ENCODE measurements at regions not wholly inside any gene's neighbourhood (a gene's known extent, or its start where the extent isn't known, plus 50 kb on each side); places are given as distances from the start of the nearest gene placed in this dataset.
"Not testable (repeated sequence)": the region's sequence is repeated elsewhere in the genome, so short reads cannot be mapped to it uniquely, and the experiment has no call there.

DNA sequence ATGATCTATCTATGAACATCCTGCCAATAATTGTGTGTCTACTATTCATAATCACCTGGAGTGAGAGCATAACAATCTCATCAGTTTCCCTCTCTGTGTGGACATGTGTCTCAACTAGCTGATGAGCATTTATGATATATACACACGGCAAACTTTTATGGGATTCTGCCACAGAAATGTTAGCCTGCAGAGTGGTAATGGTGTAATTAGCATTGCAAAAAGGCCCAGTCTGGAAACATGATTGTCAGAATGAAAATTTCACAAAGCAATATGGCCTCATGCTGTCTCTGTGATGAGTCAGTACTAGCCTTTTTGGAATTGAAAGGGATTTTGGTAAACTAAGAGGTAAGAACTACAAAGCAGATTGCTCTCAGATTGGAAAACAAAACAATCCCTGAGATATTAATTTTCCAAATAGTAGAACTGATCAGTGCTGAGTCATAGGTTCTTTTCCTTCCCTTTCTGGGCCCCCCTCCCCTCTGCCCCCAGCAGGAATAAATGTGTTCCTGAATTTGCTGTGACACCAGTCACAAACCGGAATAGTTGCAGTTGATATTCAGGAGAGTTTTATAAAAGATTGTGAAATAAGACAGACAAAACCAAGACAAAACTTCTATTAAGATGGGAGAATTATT lies 189.2 kb downstream of the OSR1 start:
- 81% methylated on average over 2 of the region's 2 CpGs for WGBS
- Histone ChIP-seq H3K27ac (ENCODE audit: low read depth, low read length) (peak overlapping the region; percentile 44; the same call in 1 of the 2 replicates), H3K27me3 (ENCODE audit: insufficient read depth, low read length) (no peaks in the 10 kb centered on the region), H3K9ac (ENCODE audit: low read depth, low read length) (no peak overlapping the region), H3K4me1 (ENCODE audit: insufficient read depth, low read length) (0 out of 2 replicates have a peak, but pooled peaks cover 4% of the 10 kb centered on the region), H3K9me3 (ENCODE audit: insufficient read depth, low read depth, low read length) (peaks cover 4% of the 10 kb centered on the region; the same call in 1 of the 2 replicates), H3K4me3 (ENCODE audit: low read length) (no peak overlapping the region), H3K36me3 (ENCODE audit: insufficient read depth, low read length) (no peaks in the 10 kb centered on the region)

DNA sequence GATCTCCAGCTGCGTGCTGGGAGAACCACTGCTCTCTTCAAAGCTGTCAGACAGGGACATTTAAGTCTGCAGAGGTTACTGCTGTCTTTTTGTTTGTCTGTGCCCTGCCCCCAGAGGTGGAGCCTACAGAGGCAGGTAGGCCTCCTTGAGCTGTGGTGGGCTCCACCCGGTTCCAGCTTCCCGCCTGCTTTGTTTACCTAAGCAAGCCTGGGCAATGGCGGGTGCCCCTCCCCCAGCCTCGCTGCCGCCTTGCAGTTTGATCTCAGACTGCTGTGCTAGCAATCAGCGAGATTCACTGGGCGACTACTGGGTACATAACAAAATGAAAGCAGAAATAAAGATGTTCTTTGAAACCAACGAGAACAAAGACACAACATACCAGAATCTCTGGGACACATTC lies 194.3 kb downstream of the OSR1 start:
- not testable (repeated sequence) for H3K9me3 ChIP-seq (ENCODE audit: insufficient read depth, low read depth, low read length); H3K4me3 ChIP-seq (ENCODE audit: low read length); H3K9ac ChIP-seq (ENCODE audit: low read depth, low read length); H3K27me3 ChIP-seq (ENCODE audit: insufficient read depth, low read length); H3K36me3 ChIP-seq (ENCODE audit: insufficient read depth, low read length); H3K4me1 ChIP-seq (ENCODE audit: insufficient read depth, low read length); H3K27ac ChIP-seq (ENCODE audit: low read depth, low read length)
- WGBS = 49% methylated on average over 8 of the region's 9 CpGs

DNA sequence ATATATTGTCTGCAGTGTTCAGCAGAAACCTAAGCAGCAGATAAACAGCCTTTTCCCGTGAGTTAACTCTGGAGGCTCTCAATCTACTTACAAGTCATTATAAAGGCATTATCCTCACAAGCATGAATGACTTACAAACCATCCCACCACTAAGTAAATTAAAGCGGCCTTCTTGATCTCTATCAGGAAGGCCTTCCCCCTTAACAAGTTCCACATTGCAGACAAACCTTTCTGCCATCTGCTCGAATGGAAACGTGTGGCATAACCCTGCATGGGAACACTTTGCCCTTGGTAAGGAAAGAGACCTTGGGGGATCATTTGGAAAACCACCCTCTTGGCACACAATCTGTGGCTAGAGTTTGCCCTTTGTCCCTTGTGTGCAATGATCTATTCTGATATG lies 199.5 kb downstream of the OSR1 start:
- Histone ChIP-seq H3K36me3 (ENCODE audit: insufficient read depth, low read length) (no peaks in the 10 kb centered on the region), H3K4me1 (ENCODE audit: insufficient read depth, low read length) (no peaks in the 10 kb centered on the region), H3K27me3 (ENCODE audit: insufficient read depth, low read length) (no peaks in the 10 kb centered on the region), H3K9me3 (ENCODE audit: insufficient read depth, low read depth, low read length) (no peaks in the 10 kb centered on the region; the same call in 1 of the 2 replicates), H3K9ac (ENCODE audit: low read depth, low read length) (no peak overlapping the region), H3K4me3 (ENCODE audit: low read length) (no peak overlapping the region), H3K27ac (ENCODE audit: low read depth, low read length) (no peak overlapping the region)
- WGBS = 90% methylated on average over 4 of the region's 4 CpGs

DNA sequence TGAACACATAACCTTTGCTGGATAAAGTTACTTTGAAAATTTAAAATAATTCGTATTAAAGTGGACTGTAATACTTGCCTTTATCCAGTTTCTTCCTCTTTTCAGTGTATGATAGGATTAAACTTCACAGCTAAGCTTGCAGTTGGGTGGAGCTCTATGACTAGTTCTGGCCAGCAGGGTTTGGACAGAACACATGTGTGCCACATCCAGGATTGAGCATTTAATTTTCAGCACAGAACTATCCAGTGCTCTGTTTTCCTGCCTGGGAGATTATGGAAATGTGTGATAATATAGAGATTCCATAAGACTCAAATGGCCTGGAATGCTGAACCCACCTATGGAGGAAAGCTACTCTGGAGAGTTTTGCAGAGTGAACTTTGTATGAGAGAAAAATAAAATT lies 200.2 kb downstream of the OSR1 start:
- H3K27ac ChIP-seq (ENCODE audit: low read depth, low read length) = no peak overlapping the region
- H3K36me3 ChIP-seq (ENCODE audit: insufficient read depth, low read length) = no peaks in the 10 kb centered on the region
- no peaks in the 10 kb centered on the region; the same call in 1 of the 2 replicates for H3K9me3 ChIP-seq (ENCODE audit: insufficient read depth, low read depth, low read length)
- no peak overlapping the region for H3K9ac ChIP-seq (ENCODE audit: low read depth, low read length)
- H3K27me3 ChIP-seq (ENCODE audit: insufficient read depth, low read length) = no peaks in the 10 kb centered on the region
- H3K4me3 ChIP-seq (ENCODE audit: low read length) = no peak overlapping the region
- 80% methylated on average over 1 of the region's 1 CpG for WGBS
- H3K4me1 ChIP-seq (ENCODE audit: insufficient read depth, low read length) = no peaks in the 10 kb centered on the region

DNA sequence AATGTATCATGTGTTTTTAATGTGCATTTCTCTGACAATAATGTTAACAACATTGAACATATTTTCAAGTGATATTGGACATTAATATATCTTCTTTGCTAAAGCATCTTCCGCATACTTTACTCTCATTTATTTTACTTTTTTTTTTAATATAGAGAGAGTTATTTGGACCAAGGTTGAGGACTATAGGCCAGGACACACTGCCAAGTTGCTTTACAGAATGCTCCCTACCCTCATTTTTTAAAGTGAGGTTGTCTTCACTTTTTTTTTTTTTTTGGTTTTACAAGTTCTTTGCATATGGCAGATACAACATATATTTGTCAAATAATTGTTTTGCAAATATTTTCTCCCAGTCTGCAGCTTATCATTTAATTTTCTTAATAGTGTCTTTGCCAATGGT lies 201.8 kb downstream of the OSR1 start:
- Histone ChIP-seq H3K27ac (ENCODE audit: low read depth, low read length) (no peak overlapping the region), H3K27me3 (ENCODE audit: insufficient read depth, low read length) (no peaks in the 10 kb centered on the region), H3K9ac (ENCODE audit: low read depth, low read length) (no peak overlapping the region), H3K4me1 (ENCODE audit: insufficient read depth, low read length) (no peaks in the 10 kb centered on the region), H3K36me3 (ENCODE audit: insufficient read depth, low read length) (no peaks in the 10 kb centered on the region), H3K9me3 (ENCODE audit: insufficient read depth, low read depth, low read length) (peaks cover 3% of the 10 kb centered on the region; the same call in 1 of the 2 replicates), H3K4me3 (ENCODE audit: low read length) (no peak overlapping the region)
- WGBS = no CpG with 5 or more reads among the region's 1 CpG

DNA sequence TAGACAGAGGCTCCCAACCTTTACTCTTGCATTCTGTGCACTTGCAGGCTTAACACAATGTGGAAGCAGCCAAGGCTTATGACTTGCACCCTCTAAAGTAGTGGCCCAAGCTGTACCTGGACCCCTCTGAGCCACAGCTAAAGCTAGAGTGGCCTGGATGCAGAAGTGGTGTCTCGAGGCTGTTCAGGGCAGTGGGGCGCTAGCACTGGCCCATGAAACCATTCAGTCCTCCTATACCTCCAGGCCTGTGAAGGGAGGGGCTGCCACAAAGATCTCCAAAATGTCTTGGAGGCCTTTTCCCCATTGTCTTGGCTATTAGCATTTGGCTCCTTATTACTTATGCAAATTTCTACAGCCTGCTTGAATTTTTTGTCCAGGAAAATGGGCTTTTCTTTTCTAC lies 207.7 kb downstream of the OSR1 start:
- H3K27me3 ChIP-seq (ENCODE audit: insufficient read depth, low read length) = no peaks in the 10 kb centered on the region
- no peak overlapping the region for H3K4me3 ChIP-seq (ENCODE audit: low read length)
- H3K4me1 ChIP-seq (ENCODE audit: insufficient read depth, low read length) = no peaks in the 10 kb centered on the region
- H3K9me3 ChIP-seq (ENCODE audit: insufficient read depth, low read depth, low read length) = peaks cover 22% of the 10 kb centered on the region
- 94% methylated on average over 2 of the region's 2 CpGs for WGBS
- H3K36me3 ChIP-seq (ENCODE audit: insufficient read depth, low read length) = no peaks in the 10 kb centered on the region
- no peak overlapping the region for H3K9ac ChIP-seq (ENCODE audit: low read depth, low read length)
- H3K27ac ChIP-seq (ENCODE audit: low read depth, low read length) = no peak overlapping the region

DNA sequence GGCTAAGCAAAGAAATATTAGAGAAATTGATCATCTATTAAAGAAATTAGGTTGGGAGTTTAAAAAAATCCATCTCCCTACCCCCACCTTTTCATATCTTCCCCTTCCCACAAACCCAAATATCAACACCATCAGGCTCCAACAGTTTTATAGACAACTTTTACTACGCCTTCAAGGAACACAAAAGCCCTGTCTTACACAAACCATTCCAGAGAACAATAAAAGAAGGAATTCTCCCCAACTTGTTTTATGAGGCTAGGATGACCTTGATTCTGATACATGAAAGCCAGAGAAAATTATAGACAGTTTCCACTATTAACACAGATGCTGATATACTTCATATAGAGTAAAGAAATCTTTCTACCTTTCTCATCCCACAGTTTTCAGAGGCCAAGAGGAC lies 211.6 kb downstream of the OSR1 start:
- Histone ChIP-seq H3K4me1 (ENCODE audit: insufficient read depth, low read length) (no peaks in the 10 kb centered on the region), H3K9ac (ENCODE audit: low read depth, low read length) (no peak overlapping the region), H3K27me3 (ENCODE audit: insufficient read depth, low read length) (no peaks in the 10 kb centered on the region), H3K36me3 (ENCODE audit: insufficient read depth, low read length) (no peaks in the 10 kb centered on the region), H3K9me3 (ENCODE audit: insufficient read depth, low read depth, low read length) (peaks cover 20% of the 10 kb centered on the region), H3K27ac (ENCODE audit: low read depth, low read length) (no peak overlapping the region), H3K4me3 (ENCODE audit: low read length) (no peak overlapping the region)
- WGBS = 92% methylated on average over 1 of the region's 1 CpG

DNA sequence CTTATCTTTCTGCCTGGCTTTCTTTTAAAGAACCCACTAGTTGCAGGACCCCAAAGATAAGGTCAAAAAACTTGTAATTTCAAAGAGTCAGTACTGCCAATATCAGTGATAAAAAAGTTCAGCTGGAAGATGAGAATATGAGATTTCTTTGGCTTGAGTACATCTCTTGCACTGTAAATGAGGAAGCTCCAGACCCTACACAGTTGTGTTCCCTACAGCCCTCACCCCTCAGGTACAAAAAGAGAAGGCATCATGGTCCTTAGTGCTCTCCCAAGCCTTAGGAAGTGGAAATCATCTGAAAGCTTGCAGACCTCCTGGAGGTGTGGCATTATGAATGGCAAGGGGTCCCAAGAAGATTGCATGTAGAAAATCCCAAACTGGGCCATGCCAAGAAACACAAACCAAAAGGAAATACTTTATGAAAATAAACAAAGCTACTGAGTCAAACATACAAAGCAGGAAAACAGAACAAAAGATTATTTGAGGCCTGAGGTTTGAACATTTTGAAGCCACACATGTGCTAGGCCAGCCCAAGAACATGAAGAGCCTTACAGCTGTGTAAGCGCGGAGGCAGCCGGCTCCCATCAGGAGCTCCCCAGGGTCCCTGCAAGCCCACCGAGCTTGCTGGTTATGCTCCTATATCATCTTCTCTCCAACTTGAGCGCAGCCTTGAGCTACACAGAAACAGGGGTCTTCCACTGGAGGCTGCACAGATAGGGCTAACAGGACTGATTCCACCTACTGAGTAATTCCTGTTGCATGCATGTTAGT lies 217.0 kb downstream of the OSR1 start:
- Histone ChIP-seq H3K4me3 (ENCODE audit: low read length) (no peak overlapping the region), H3K9me3 (ENCODE audit: insufficient read depth, low read depth, low read length) (no peaks in the 10 kb centered on the region), H3K27me3 (ENCODE audit: insufficient read depth, low read length) (no peaks in the 10 kb centered on the region), H3K4me1 (ENCODE audit: insufficient read depth, low read length) (peaks cover 8% of the 10 kb centered on the region), H3K27ac (ENCODE audit: low read depth, low read length) (no peak overlapping the region), H3K9ac (ENCODE audit: low read depth, low read length) (no peak overlapping the region), H3K36me3 (ENCODE audit: insufficient read depth, low read length) (no peaks in the 10 kb centered on the region)
- WGBS = 94% methylated on average over 5 of the region's 5 CpGs

DNA sequence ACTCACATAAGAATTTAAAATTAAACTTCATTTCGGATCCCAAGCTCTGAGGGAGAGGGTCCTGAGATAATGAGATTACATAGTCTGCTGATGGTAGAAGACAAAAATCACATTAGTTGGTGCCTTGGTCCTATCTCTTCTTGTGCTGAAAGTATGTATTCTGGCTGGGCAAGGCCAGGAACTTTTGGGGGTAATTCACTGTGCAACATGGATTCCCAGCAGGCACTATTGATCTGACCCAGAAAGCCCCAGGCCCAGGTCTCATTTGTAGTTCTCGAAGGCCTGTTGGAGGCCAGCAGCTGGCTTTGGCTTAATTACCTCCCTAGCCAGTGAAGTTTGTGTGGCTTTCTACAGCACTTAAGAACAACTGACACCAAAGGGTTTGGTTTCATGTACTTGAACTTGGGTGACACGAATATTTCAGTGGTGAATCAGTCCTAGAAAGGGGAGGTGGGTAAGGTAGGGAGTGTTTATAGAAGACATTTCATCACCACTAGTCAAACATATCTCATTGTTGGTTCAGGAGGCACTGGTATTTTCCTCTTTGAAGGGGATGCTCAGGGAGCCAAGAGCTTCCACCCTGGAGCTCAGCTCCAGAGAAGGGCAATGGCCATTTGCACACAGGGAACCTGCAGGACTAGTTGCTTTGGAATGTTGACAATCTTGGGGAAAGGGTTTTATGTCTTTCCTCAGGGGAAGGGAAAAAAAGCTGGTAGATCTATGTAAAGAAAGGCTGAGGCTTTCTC lies 217.8 kb downstream of the OSR1 start:
- H3K9me3 ChIP-seq (ENCODE audit: insufficient read depth, low read depth, low read length) = no peaks in the 10 kb centered on the region
- no peak overlapping the region for H3K9ac ChIP-seq (ENCODE audit: low read depth, low read length)
- WGBS = 90% methylated on average over 3 of the region's 3 CpGs

DNA sequence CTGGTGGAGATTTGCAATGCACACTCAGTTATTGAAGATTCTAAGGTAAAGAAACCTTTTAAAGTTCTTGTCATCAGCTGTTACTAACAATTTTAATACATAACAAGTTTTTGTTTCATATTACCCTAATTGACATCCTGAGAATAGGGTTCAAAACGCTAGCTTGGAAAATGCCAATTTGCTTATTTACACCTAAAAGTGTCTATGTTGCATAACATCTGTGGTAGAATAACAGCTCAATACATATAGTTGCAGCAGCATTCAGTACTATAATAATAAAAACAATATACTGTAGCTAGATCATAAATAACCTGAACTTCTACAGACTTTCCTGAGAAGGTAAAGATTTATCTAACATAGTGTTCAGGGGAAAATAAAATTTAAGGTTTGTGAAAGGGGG lies 219.0 kb downstream of the OSR1 start:
- Histone ChIP-seq H3K36me3 (ENCODE audit: insufficient read depth, low read length) (no peaks in the 10 kb centered on the region), H3K9me3 (ENCODE audit: insufficient read depth, low read depth, low read length) (no peaks in the 10 kb centered on the region), H3K27ac (ENCODE audit: low read depth, low read length) (no peak overlapping the region), H3K4me3 (ENCODE audit: low read length) (no peak overlapping the region), H3K9ac (ENCODE audit: low read depth, low read length) (no peak overlapping the region), H3K4me1 (ENCODE audit: insufficient read depth, low read length) (peaks cover 8% of the 10 kb centered on the region), H3K27me3 (ENCODE audit: insufficient read depth, low read length) (no peaks in the 10 kb centered on the region)
- WGBS = 100% methylated on average over 1 of the region's 1 CpG

More for the DNA sequence above, 217.8 kb downstream of the OSR1 start:
- H3K4me1 ChIP-seq (ENCODE audit: insufficient read depth, low read length) = peaks cover 8% of the 10 kb centered on the region
- no peaks in the 10 kb centered on the region for H3K36me3 ChIP-seq (ENCODE audit: insufficient read depth, low read length)
- no peak overlapping the region for H3K27ac ChIP-seq (ENCODE audit: low read depth, low read length)
- H3K4me3 ChIP-seq (ENCODE audit: low read length) = no peak overlapping the region
- H3K27me3 ChIP-seq (ENCODE audit: insufficient read depth, low read length) = no peaks in the 10 kb centered on the region

DNA sequence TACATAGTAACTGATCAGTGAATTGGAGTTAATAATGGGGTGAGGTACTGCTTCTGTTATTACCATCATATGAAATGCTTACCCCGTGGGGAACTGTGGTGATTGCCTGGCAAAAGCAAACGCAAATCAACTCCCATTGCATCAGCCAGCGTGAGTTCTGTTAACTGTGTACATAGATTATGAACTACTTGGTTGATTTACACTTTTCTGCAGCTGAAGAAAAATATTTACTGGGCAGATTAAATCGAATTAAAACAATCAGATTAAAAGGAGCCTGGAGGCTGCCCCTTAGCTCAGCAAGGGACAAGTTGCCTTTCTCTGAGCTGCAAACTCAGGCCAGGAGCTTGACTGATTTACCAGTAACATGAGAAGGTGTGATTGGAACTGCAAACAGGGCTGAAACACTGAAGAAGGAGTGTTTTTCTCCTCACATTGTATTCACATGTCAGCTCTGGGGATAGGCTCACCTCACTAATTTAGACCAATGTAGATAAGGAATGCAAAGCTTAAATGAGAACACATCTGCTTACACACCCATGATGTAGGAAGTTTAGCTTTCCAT lies 220.1 kb downstream of the OSR1 start:
- WGBS = 51% methylated on average over 4 of the region's 4 CpGs
- peaks cover 8% of the 10 kb centered on the region for H3K4me1 ChIP-seq (ENCODE audit: insufficient read depth, low read length)
- no peaks in the 10 kb centered on the region for H3K9me3 ChIP-seq (ENCODE audit: insufficient read depth, low read depth, low read length)
- peak overlapping the region; percentile 39; the same call in 1 of the 2 replicates for H3K27ac ChIP-seq (ENCODE audit: low read depth, low read length)
- H3K27me3 ChIP-seq (ENCODE audit: insufficient read depth, low read length) = no peaks in the 10 kb centered on the region
- H3K4me3 ChIP-seq (ENCODE audit: low read length) = no peak overlapping the region
- no peaks in the 10 kb centered on the region for H3K36me3 ChIP-seq (ENCODE audit: insufficient read depth, low read length)
- H3K9ac ChIP-seq (ENCODE audit: low read depth, low read length) = no peak overlapping the region

All from HUES64 (cell line).